ENCODE measurements at regions not wholly inside any gene's neighbourhood (a gene's known extent, or its start where the extent isn't known, plus 50 kb on each side); places are given as distances from the start of the nearest gene placed in this dataset.
"Not testable (repeated sequence)": the region's sequence is repeated elsewhere in the genome, so short reads cannot be mapped to it uniquely, and the experiment has no call there.

DNA sequence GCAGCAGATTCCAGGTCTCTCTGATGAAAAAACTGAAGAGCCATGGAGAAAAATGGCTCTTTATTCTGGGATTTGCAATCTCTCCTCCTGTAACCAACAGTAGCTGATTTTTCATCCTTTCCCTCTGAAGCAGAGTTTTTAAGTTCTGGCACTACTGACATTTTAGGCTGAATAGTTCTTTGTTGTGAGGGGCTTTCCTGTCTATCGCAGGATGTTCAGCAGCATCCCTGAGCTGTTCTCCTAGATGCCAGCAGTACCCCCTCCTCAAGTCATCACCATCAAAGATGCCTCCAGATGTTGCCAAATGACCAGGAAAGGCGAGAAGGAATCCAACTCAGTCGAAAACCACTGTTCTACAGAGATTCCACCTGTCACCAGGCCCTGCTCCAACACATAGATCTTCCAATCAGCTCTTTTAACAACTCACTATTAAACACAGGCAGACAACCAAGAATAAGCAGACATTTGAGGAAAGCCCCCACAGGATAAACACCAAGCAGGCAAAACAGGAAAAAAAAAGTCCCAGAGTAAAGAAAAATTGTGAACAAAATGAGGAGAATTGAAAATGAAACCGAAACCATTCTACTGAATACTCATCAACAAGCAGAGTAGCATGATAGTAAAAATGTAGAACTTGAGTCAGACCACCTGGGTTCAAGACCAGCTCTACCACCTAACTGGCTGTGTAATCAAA is 124.8 kb downstream of the MPP7 start:
- Histone ChIP-seq H3K27ac (ENCODE audit: insufficient read depth, low read depth, low read length) (peak overlapping the region; percentile 34), H3K4me2 (ENCODE audit: insufficient read depth, low read length) (peak overlapping the region; percentile 87), H3K4me3 (replicated peaks in 1 of 3; ENCODE audit: insufficient read depth in 1 of 3, low read depth in 1 of 3, low read length in 3 of 3) (peak overlapping the region in 2 of 3 experiments; percentile 31 to 45), H3K79me2 (ENCODE audit: control insufficient read depth, insufficient read depth, low read length) (no peaks in the 10 kb centered on the region), H2AFZ (ENCODE audit: low read depth, low read length) (peak overlapping the region; percentile 98), H4K20me1 (replicated peaks; ENCODE audit: control insufficient read depth, extremely low read depth, insufficient read depth, low read length) (no peaks in the 10 kb centered on the region), H3K4me1 (ENCODE audit: control insufficient read depth, extremely low read depth, insufficient read depth, low read length) (peaks cover 13% of the 10 kb centered on the region), H3K36me3 (ENCODE audit: control insufficient read depth in 2 of 2, extremely low read depth in 1 of 2, insufficient read depth in 2 of 2, low read length in 2 of 2) (no peaks in the 10 kb centered on the region), H3K9me1 (replicated peaks; ENCODE audit: control insufficient read depth, extremely low read depth, insufficient read depth, low read length) (no peaks in the 10 kb centered on the region), H3K27me3 (ENCODE audit: control insufficient read depth in 2 of 2, insufficient read depth in 2 of 2, low read length in 2 of 2) (no peaks in the 10 kb centered on the region), H3K9ac (replicated peaks; ENCODE audit: extremely low read depth, insufficient read depth, low read length) (peak overlapping the region; percentile 27), H3K9me3 (replicated peaks; ENCODE audit: control insufficient read depth, insufficient read depth, low read length) (no peaks in the 10 kb centered on the region)
- POLR2A ChIA-PET = no interaction called here
- intact Hi-C loops (cut with micrococcal nuclease) (loop anchor here (1.0 to 5.0 kb wide), 4 partner anchors 39 to 521 kb away; no protein-coding TSS in a partner anchor), dilution Hi-C loops (cut with MboI; ENCODE audit: extremely low pct_ligation_motif_present, low sequenced_read_pairs) (no loop called here)
- CTCF ChIA-PET = interaction anchor here (0.8 to 2.9 kb wide), 9 partner anchors 38 to 620 kb away, joined by 3 to 117 read pairs (median 5); no protein-coding TSS in a partner anchor
- no peak for TF ChIP-seq FOS (IDR thresholded peaks at IDR 0.05; ENCODE audit: borderline replicate concordance, insufficient read depth, low read length)
- no peak for TF ChIP-seq EZH2 (IDR thresholded peaks at IDR 0.05; ENCODE audit: borderline replicate concordance, low read depth, low read length, severe bottlenecking)
- TF ChIP-seq MYC (IDR thresholded peaks at IDR 0.05; ENCODE audit: low read depth, low read length) = no peak
- TF ChIP-seq POLR2AphosphoS5 (IDR thresholded peaks at IDR 0.05; ENCODE audit: insufficient read depth, low read depth, low read length) = no peak
- no TSS peak for BruUV-seq (replicated peaks)
- FAIRE-seq (no peak), DNase-seq (ENCODE audit: low read depth, low spot score) (peak; percentile 46)

DNA sequence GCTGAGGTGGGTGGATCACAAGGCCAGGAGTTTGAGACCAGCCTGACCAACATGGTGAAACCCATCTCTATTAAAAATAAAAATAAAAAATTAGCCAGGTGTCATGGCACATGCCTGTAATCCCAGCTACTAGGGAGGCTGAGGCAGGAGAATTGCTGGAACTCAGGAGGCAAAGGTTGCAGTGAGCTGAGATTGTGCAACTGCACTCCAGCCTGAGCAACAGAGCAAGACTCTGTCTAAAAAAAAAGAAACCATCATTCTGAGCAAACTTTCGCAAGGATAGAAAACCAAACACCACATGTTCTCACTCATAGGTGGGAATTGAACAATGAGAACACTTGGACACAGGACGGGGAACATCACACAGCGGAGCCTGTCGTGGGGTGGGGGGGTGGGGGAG is 126.4 kb downstream of the MPP7 start:
- H3K4me1 ChIP-seq (ENCODE audit: control insufficient read depth, extremely low read depth, insufficient read depth, low read length) = peaks cover 13% of the 10 kb centered on the region
- H3K79me2 ChIP-seq (ENCODE audit: control insufficient read depth, insufficient read depth, low read length); H3K4me3 ChIP-seq (replicated peaks in 1 of 3; ENCODE audit: insufficient read depth in 1 of 3, low read depth in 1 of 3, low read length in 3 of 3); H3K9me3 ChIP-seq (replicated peaks; ENCODE audit: control insufficient read depth, insufficient read depth, low read length); DNase-seq (ENCODE audit: low read depth, low spot score); dilution Hi-C loops (cut with MboI; ENCODE audit: extremely low pct_ligation_motif_present, low sequenced_read_pairs); H3K4me2 ChIP-seq (ENCODE audit: insufficient read depth, low read length); POLR2A ChIA-PET; H2AFZ ChIP-seq (ENCODE audit: low read depth, low read length); FAIRE-seq; H4K20me1 ChIP-seq (replicated peaks; ENCODE audit: control insufficient read depth, extremely low read depth, insufficient read depth, low read length); BruUV-seq (replicated peaks); H3K9ac ChIP-seq (replicated peaks; ENCODE audit: extremely low read depth, insufficient read depth, low read length); H3K9me1 ChIP-seq (replicated peaks; ENCODE audit: control insufficient read depth, extremely low read depth, insufficient read depth, low read length); H3K27me3 ChIP-seq (ENCODE audit: control insufficient read depth in 2 of 2, insufficient read depth in 2 of 2, low read length in 2 of 2); H3K27ac ChIP-seq (ENCODE audit: insufficient read depth, low read depth, low read length); H3K36me3 ChIP-seq (ENCODE audit: control insufficient read depth in 2 of 2, extremely low read depth in 1 of 2, insufficient read depth in 2 of 2, low read length in 2 of 2): not testable (repeated sequence)
- CTCF ChIA-PET = interaction anchor here (1.0 to 1.1 kb wide), 2 partner anchors 65 to 416 kb away, joined by 3 to 4 read pairs; no protein-coding TSS in a partner anchor
- intact Hi-C loops (cut with micrococcal nuclease) = loop anchor here (5.0 kb wide), 1 partner anchor 519 kb away; no protein-coding TSS in a partner anchor

Data from endothelial cell of umbilical vein (primary cell).